ENCODE measurements at regions not wholly inside any gene's neighbourhood (a gene's known extent, or its start where the extent isn't known, plus 50 kb on each side); places are given as distances from the start of the nearest gene placed in this dataset.

DNA sequence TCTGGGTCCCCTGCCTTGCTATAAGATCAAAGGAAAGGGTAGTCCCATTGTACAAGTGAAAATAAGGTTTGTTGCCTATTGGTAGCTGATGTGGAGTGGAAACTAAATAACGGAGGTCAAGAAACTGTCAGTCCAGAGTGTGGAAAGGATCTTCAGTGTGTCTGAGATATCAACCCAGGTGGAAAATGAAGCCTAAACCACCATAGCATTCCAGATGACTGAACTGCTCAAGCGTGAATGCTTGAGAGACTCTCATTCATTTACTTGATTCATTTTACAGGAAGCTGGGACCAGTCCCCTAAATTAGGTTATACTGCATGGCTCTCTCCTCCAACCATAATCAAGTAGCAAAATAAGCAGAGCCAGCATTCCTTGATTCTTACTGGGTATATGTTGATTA, 116.0 kb upstream of the SLC28A3 start:
- H3K4me1 ChIP-seq (ENCODE audit: insufficient read depth, low read length): no peaks in the 10 kb centered on the region; the same call in 1 of the 2 replicates
- no peak overlapping the region for H3K4me3 ChIP-seq (ENCODE audit: low read length)
- no peaks in the 10 kb centered on the region for H3K9me3 ChIP-seq (ENCODE audit: insufficient read depth, low read depth, low read length)
- no peaks in the 10 kb centered on the region for H3K27me3 ChIP-seq (ENCODE audit: insufficient read depth, low read length)
- H3K9ac ChIP-seq (ENCODE audit: low read depth, low read length): no peak overlapping the region
- no peaks in the 10 kb centered on the region for H3K36me3 ChIP-seq (ENCODE audit: insufficient read depth, low read depth, low read length)
- H3K27ac ChIP-seq (ENCODE audit: low read length): no peak overlapping the region

DNA sequence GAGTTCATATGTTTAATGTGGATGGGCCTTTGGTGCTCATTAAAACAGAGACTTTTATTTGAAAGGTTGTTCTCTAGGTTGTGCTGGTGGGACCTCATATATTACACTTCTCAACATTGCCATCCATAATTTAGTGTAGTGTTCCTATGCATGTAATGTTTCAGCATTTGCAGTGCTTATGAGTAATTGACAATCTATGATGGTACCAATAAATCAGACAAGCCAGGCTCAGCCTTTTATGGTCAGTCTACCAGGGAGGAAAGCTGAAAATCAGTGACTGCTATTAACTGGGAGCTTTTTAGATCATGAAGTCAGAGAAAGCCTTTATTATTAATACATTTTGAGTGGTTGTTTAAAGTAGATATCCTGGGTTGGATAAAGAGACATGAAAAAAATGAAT, 120.1 kb upstream of the SLC28A3 start:
- H3K9me3 ChIP-seq (ENCODE audit: insufficient read depth, low read depth, low read length): no peaks in the 10 kb centered on the region
- H3K4me1 ChIP-seq (ENCODE audit: insufficient read depth, low read length): no peaks in the 10 kb centered on the region
- no peaks in the 10 kb centered on the region for H3K36me3 ChIP-seq (ENCODE audit: insufficient read depth, low read depth, low read length)
- H3K27ac ChIP-seq (ENCODE audit: low read length): no peak overlapping the region
- no peak overlapping the region for H3K4me3 ChIP-seq (ENCODE audit: low read length)
- H3K27me3 ChIP-seq (ENCODE audit: insufficient read depth, low read length): no peaks in the 10 kb centered on the region
- H3K9ac ChIP-seq (ENCODE audit: low read depth, low read length): no peak overlapping the region

DNA sequence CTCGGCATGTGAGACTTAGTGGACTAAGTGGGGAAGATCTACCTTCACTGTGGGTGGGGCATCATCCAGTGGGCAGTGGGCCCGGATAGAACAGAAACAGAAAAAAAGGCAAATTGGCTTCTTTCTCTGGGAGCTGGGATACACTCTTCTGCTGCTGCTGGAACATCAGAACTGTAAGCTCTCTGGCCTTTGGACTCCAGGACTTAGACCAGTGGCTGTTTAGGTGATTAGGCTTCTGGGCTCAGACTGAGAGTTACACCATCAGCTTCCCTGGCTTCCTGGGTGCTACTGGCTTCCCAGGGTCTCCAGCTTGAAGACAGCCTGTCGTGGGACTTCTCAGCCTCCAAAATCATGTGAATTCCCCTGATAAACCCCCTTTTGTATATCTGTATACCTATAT, 122.7 kb upstream of the SLC28A3 start:
- no peak overlapping the region for H3K4me3 ChIP-seq (ENCODE audit: low read length)
- H3K27me3 ChIP-seq (ENCODE audit: insufficient read depth, low read length): no peaks in the 10 kb centered on the region
- H3K4me1 ChIP-seq (ENCODE audit: insufficient read depth, low read length): no peaks in the 10 kb centered on the region
- no peak overlapping the region for H3K27ac ChIP-seq (ENCODE audit: low read length)
- H3K36me3 ChIP-seq (ENCODE audit: insufficient read depth, low read depth, low read length): no peaks in the 10 kb centered on the region
- H3K9me3 ChIP-seq (ENCODE audit: insufficient read depth, low read depth, low read length): no peaks in the 10 kb centered on the region
- no peak overlapping the region for H3K9ac ChIP-seq (ENCODE audit: low read depth, low read length)

DNA sequence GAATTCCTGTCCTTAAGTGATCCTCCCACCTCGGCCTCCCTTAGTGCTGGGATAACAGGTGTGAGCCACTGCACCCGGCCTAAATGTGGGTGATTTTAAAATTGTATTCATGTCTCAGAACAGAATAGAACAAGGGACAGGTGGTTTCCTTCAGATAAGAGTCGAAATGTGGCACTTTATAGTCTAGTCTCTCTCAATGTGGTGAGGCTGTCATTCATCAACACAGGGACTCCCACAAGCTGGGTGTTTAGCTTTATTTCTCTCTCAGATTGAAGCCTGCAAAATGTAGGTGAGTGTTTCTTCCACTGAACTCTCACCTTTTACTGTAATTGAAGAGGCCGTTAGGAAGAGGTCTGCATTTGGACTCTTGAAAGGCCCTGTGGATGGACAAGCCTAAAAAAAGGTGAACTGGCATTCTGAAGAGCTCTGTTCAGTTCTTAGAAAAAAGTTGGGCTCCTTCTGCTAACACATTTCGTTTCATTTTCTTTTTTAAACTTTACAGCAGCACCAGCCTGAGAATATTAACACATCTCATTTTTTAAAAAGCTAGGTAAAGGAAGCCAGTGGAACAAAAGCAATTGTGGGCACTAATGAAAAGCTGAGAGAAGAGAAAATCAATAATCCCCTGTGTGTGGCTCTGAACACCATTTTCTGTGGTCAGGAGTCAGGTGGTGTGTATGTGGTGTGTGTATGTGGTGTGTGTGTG, 126.2 kb upstream of the SLC28A3 start:
- H3K4me1 ChIP-seq (ENCODE audit: insufficient read depth, low read length): no peaks in the 10 kb centered on the region
- no peak overlapping the region for H3K9ac ChIP-seq (ENCODE audit: low read depth, low read length)
- H3K27ac ChIP-seq (ENCODE audit: low read length): no peak overlapping the region
- H3K27me3 ChIP-seq (ENCODE audit: insufficient read depth, low read length): no peaks in the 10 kb centered on the region
- H3K36me3 ChIP-seq (ENCODE audit: insufficient read depth, low read depth, low read length): no peaks in the 10 kb centered on the region
- H3K9me3 ChIP-seq (ENCODE audit: insufficient read depth, low read depth, low read length): no peaks in the 10 kb centered on the region
- H3K4me3 ChIP-seq (ENCODE audit: low read length): no peak overlapping the region

DNA sequence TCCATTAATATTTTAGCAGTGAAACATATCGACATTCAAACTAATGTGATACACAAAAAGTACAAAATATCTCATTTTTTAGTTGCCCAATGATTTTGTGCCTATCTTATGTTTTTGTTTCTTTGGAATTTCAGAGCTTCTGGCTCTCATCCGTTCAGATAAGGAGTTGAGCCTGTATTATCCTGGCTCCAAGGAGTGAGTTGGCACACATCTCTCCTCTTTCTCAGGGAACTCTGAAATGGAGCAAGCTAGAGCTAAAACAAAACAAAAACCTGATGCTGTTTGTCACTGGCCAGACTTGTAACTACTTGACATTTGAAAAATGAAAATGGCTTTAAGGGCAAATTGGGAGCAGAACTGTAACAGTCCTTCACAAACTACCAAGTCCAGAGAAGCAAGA, 131.3 kb upstream of the SLC28A3 start:
- no peak overlapping the region for H3K27ac ChIP-seq (ENCODE audit: low read length)
- H3K4me1 ChIP-seq (ENCODE audit: insufficient read depth, low read length): no peaks in the 10 kb centered on the region
- H3K9ac ChIP-seq (ENCODE audit: low read depth, low read length): no peak overlapping the region
- H3K9me3 ChIP-seq (ENCODE audit: insufficient read depth, low read depth, low read length): 0 out of 2 replicates have a peak, but pooled peaks cover 7% of the 10 kb centered on the region
- no peaks in the 10 kb centered on the region for H3K27me3 ChIP-seq (ENCODE audit: insufficient read depth, low read length)
- H3K4me3 ChIP-seq (ENCODE audit: low read length): no peak overlapping the region
- H3K36me3 ChIP-seq (ENCODE audit: insufficient read depth, low read depth, low read length): no peaks in the 10 kb centered on the region

DNA sequence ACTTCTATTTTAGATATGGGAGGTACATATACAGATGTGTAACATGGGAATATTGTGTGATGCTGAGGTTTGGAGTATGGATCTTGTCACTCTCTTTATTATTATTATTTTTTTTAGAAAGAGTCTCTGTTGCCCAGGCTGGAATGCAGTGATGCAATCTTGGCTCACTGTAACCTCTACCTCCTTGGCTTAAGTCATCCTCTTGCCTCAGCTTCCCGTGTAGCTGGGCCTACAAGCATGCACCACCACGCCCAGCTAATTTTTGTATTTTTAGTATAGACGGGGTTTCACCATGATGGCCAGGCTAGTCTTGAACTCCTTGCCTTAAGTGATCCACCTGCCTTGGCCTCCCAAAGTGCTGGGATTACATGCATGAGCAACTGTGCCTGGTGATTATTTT, 138.4 kb upstream of the SLC28A3 start:
- no peak overlapping the region for H3K4me3 ChIP-seq (ENCODE audit: low read length)
- H3K27ac ChIP-seq (ENCODE audit: low read length): no peak overlapping the region
- H3K9me3 ChIP-seq (ENCODE audit: insufficient read depth, low read depth, low read length): 0 out of 2 replicates have a peak, but pooled peaks cover 1% of the 10 kb centered on the region
- no peak overlapping the region for H3K9ac ChIP-seq (ENCODE audit: low read depth, low read length)
- H3K27me3 ChIP-seq (ENCODE audit: insufficient read depth, low read length): no peaks in the 10 kb centered on the region
- H3K4me1 ChIP-seq (ENCODE audit: insufficient read depth, low read length): no peaks in the 10 kb centered on the region
- H3K36me3 ChIP-seq (ENCODE audit: insufficient read depth, low read depth, low read length): no peaks in the 10 kb centered on the region

DNA sequence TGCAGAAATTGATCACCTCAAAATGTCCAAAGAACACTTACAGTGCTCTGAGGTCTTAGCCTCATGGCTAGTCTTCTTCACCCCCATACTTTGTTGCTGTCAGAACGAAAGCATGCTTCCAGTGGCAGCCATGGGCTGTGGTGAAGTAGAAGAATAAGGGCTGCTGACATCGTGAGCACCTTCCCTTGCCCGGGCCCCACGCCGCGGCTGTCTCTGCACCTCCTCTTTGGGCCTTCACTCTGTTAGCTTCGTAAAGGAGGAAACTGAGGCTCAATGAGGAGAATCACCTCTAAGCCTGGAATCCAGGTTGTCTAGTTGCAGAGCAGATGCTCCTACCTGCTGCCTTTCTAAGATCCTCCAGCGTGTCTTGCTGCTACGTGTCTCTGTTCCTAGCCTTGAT, 139.5 kb upstream of the SLC28A3 start:
- Histone ChIP-seq H3K9me3 (ENCODE audit: insufficient read depth, low read depth, low read length) (no peaks in the 10 kb centered on the region), H3K27me3 (ENCODE audit: insufficient read depth, low read length) (no peaks in the 10 kb centered on the region), H3K9ac (ENCODE audit: low read depth, low read length) (no peak overlapping the region), H3K36me3 (ENCODE audit: insufficient read depth, low read depth, low read length) (no peaks in the 10 kb centered on the region), H3K4me3 (ENCODE audit: low read length) (no peak overlapping the region), H3K27ac (ENCODE audit: low read length) (no peak overlapping the region), H3K4me1 (ENCODE audit: insufficient read depth, low read length) (no peaks in the 10 kb centered on the region)

DNA sequence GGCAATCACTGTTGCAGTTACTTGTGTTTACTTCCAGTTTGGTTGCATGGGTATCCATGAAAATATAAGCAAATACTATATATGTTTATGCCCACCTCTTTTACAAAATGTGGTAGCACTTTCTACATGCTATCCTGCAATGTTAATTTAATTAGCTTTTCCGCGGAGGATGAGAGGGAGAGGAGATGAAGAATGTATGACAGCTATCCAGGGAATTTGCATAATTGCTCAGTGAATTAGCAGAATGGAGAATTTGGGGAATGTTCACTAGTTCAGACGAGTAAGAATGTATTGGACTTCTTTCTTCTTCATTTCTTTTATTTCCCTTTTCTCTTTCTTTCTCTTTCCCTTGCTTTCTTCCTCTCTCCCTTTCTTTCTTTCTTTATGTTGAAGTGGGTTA, 140.7 kb upstream of the SLC28A3 start:
- Histone ChIP-seq H3K36me3 (ENCODE audit: insufficient read depth, low read depth, low read length) (no peaks in the 10 kb centered on the region), H3K4me1 (ENCODE audit: insufficient read depth, low read length) (no peaks in the 10 kb centered on the region), H3K9me3 (ENCODE audit: insufficient read depth, low read depth, low read length) (no peaks in the 10 kb centered on the region), H3K9ac (ENCODE audit: low read depth, low read length) (no peak overlapping the region), H3K4me3 (ENCODE audit: low read length) (no peak overlapping the region), H3K27ac (ENCODE audit: low read length) (no peak overlapping the region), H3K27me3 (ENCODE audit: insufficient read depth, low read length) (no peaks in the 10 kb centered on the region)

DNA sequence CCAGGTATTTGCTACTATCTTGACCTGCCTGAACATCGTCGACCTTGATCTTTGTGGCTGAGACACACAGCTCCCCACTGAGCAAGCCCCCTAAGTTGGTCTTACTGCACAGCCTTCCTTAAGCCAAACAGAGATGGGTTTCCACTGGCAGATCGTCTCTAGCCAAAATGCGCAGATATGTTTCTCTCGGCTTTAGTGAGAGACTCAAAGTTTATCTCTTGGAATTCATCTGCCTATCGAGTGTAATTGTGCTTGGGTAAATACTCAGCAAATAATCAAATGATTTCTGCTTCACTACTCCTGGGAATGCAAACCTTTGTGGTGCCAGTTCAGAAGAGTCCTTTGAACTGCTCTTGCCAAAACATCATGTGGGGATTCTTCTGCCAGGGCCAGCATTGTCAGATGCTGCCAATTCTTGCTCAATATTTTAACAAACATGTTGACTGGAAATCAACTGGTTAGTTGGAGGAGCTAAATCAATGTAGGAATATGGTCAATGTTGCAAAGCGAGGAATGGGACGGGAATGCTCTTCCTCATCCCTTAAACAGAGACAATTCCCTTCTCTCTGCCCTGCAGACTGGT, 141.2 kb upstream of the SLC28A3 start:
- Histone ChIP-seq H3K27ac (ENCODE audit: low read length) (no peak overlapping the region), H3K27me3 (ENCODE audit: insufficient read depth, low read length) (no peaks in the 10 kb centered on the region)

DNA sequence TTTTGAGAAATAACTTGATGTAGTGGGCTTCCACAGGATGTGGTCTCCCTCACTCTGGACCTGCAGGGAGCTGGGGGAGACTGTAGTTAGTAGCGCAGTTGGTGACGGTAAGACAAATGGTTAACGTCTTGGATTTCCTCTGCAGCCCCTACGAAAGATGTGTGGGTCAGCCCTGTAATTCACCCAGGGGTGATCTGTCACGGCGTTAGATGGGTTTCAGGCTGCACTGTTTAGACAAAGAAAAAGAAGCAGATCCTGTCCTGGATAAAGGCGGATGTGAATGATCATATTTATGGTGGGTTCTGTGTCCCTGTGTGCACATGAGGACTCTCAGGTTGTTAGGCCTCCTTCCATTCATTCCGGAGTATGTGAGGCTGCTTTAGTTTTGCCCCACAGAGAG, 142.0 kb upstream of the SLC28A3 start:
- Histone ChIP-seq H3K4me3 (ENCODE audit: low read length) (no peak overlapping the region), H3K27ac (ENCODE audit: low read length) (no peak overlapping the region), H3K4me1 (ENCODE audit: insufficient read depth, low read length) (no peaks in the 10 kb centered on the region), H3K36me3 (ENCODE audit: insufficient read depth, low read depth, low read length) (no peaks in the 10 kb centered on the region), H3K27me3 (ENCODE audit: insufficient read depth, low read length) (no peaks in the 10 kb centered on the region), H3K9me3 (ENCODE audit: insufficient read depth, low read depth, low read length) (no peaks in the 10 kb centered on the region), H3K9ac (ENCODE audit: low read depth, low read length) (no peak overlapping the region)

More for the DNA sequence above, 141.2 kb upstream of the SLC28A3 start:
- no peaks in the 10 kb centered on the region for H3K36me3 ChIP-seq (ENCODE audit: insufficient read depth, low read depth, low read length)
- no peak overlapping the region for H3K4me3 ChIP-seq (ENCODE audit: low read length)
- H3K9me3 ChIP-seq (ENCODE audit: insufficient read depth, low read depth, low read length): no peaks in the 10 kb centered on the region
- H3K4me1 ChIP-seq (ENCODE audit: insufficient read depth, low read length): no peaks in the 10 kb centered on the region
- H3K9ac ChIP-seq (ENCODE audit: low read depth, low read length): no peak overlapping the region

DNA sequence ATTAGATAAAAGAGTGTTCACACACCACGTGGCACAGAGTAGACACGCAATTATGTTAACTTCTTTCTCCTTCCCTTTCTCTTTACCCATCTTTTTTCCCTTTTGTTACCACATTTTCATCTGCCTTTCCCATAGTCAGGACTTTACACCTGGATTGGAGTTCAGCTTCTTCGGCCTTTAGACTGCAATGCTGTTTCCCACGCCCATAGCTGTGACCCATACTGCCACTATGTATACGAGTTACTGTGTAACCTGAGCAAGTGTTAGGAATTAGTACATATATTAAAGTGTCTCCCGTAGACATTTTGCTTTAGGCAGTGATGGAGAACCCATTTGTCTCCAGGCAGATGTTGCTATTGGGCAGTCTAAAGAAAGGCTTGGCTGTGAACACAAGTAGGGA, 143.6 kb upstream of the SLC28A3 start:
- no peaks in the 10 kb centered on the region for H3K27me3 ChIP-seq (ENCODE audit: insufficient read depth, low read length)
- no peaks in the 10 kb centered on the region for H3K36me3 ChIP-seq (ENCODE audit: insufficient read depth, low read depth, low read length)
- no peaks in the 10 kb centered on the region for H3K4me1 ChIP-seq (ENCODE audit: insufficient read depth, low read length)
- no peak overlapping the region for H3K9ac ChIP-seq (ENCODE audit: low read depth, low read length)
- H3K4me3 ChIP-seq (ENCODE audit: low read length): no peak overlapping the region
- H3K9me3 ChIP-seq (ENCODE audit: insufficient read depth, low read depth, low read length): no peaks in the 10 kb centered on the region
- H3K27ac ChIP-seq (ENCODE audit: low read length): no peak overlapping the region

DNA sequence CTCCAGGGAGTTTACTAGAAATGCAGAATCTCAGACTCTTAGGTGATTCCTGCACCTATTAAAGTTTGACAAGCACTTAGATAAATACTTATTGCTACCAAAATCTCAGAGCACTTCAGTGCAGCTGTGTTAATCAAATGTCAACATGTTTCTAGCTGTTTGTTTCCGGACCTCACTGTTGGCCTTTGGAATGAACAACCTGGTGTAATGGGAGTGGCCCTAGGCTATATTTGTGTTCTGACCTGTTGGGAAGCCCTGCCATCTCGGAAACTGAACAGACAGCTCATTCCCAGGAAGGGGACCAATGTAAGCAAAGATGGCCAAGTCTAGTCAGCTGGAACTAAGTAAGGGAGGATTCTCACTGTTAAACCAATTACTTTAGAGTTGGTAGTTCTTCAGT, 145.0 kb upstream of the SLC28A3 start:
- Histone ChIP-seq H3K4me1 (ENCODE audit: insufficient read depth, low read length) (no peaks in the 10 kb centered on the region), H3K27ac (ENCODE audit: low read length) (no peak overlapping the region), H3K36me3 (ENCODE audit: insufficient read depth, low read depth, low read length) (no peaks in the 10 kb centered on the region), H3K27me3 (ENCODE audit: insufficient read depth, low read length) (no peaks in the 10 kb centered on the region), H3K9ac (ENCODE audit: low read depth, low read length) (no peak overlapping the region), H3K4me3 (ENCODE audit: low read length) (no peak overlapping the region), H3K9me3 (ENCODE audit: insufficient read depth, low read depth, low read length) (no peaks in the 10 kb centered on the region)

Measured in iPS-20b (cell line).